ENCODE measurements at regions not wholly inside any gene's neighbourhood (a gene's known extent, or its start where the extent isn't known, plus 50 kb on each side); places are given as distances from the start of the nearest gene placed in this dataset.

DNA sequence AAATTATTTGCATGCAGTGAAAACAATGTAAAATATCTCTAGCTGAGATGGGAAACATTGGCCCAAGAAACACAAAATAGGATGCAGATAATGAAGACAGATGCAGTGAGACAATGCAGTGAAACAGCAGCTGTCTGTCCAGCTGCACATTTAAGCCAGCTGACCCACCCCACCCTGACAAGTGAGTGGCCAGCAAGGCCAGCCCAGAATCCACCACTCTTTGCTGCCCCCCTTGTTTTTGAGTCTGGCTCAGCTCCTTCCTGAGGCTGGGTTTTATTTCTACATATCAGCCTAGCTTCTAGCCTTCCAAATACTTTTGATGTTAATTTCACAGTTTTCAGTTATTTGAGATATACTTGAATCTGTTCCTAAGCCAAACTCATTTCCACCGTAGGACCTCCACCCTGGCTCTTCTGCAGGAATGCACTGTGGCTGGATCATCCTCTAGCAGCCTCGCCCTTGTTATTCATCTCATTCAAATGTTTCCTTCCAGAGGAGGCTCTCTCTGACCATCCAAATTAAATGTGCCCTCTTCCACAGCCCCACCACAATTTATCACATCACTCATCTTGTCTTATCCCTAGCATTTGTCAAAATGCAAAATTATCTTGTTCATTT lies 154.1 kb upstream of the POU2AF2 start:
- no peak for DNase-seq (ENCODE audit: low read depth)
- TF ChIP-seq, protein P1, sequence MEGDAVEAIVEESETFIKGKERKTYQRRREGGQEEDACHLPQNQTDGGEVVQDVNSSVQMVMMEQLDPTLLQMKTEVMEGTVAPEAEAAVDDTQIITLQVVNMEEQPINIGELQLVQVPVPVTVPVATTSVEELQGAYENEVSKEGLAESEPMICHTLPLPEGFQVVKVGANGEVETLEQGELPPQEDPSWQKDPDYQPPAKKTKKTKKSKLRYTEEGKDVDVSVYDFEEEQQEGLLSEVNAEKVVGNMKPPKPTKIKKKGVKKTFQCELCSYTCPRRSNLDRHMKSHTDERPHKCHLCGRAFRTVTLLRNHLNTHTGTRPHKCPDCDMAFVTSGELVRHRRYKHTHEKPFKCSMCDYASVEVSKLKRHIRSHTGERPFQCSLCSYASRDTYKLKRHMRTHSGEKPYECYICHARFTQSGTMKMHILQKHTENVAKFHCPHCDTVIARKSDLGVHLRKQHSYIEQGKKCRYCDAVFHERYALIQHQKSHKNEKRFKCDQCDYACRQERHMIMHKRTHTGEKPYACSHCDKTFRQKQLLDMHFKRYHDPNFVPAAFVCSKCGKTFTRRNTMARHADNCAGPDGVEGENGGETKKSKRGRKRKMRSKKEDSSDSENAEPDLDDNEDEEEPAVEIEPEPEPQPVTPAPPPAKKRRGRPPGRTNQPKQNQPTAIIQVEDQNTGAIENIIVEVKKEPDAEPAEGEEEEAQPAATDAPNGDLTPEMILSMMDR (IDR thresholded peaks at IDR 0.05; ENCODE audit: low read depth, low read length, missing control alignments), result no peak
- in situ Hi-C loops (cut with HindIII; ENCODE audit: low sequenced_read_pairs), result no loop called here
- H3K4me3 ChIP-seq (ENCODE audit: low read depth, low read length), result no peak overlapping the region

DNA sequence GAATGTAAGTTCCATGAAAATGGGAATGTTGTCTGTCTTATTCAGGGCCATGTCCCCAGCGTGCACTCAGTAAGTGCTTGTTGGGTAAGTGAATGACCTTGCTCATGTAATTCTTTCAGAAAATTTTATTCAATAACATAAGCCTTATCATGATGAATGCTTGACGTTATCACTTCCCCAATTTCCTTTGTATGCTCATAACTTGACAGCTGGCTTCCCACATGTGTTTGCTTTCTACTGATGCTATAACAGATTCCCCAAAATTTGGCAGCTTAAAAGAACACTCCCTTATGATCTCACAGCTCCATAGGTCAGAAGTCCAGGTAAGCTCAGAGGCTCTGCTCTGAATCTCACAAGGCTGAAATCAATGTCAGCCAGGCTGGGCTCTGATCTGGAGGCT lies 155.8 kb upstream of the POU2AF2 start:
- DNase-seq (ENCODE audit: low read depth), result no peak
- TF ChIP-seq, protein P1 (IDR thresholded peaks at IDR 0.05; ENCODE audit: low read depth, low read length, missing control alignments), result no peak
- no peak overlapping the region for H3K4me3 ChIP-seq (ENCODE audit: low read depth, low read length)
- in situ Hi-C loops (cut with HindIII; ENCODE audit: low sequenced_read_pairs), result no loop called here

DNA sequence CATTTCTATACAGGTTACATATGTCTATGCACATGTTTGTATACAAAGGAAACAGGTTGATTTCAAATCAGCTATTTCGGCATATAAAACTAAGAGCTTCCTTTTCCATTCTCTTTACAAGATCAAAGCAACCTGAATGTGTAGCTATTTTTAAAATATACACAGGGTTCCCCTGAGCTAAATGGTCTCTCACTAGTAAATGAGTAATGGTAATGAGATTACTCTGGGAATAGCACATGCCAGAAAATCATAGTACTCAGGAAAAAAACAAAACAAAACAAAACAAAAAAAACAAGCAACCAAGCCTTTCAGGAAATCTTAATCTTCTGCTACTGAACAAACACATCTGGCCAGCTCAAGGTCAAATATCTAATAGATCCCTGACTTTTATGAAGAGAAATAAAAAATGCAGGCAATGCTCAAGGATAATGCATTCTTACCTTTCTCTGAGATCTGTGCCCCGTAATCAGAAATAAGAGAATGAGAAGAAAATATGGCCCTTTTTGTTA lies 156.6 kb upstream of the POU2AF2 start:
- H3K4me3 ChIP-seq (ENCODE audit: low read depth, low read length), result no peak overlapping the region
- in situ Hi-C loops (cut with HindIII; ENCODE audit: low sequenced_read_pairs), result no loop called here
- DNase-seq (ENCODE audit: low read depth), result no peak
- TF ChIP-seq, protein P1 (IDR thresholded peaks at IDR 0.05; ENCODE audit: low read depth, low read length, missing control alignments), result no peak

DNA sequence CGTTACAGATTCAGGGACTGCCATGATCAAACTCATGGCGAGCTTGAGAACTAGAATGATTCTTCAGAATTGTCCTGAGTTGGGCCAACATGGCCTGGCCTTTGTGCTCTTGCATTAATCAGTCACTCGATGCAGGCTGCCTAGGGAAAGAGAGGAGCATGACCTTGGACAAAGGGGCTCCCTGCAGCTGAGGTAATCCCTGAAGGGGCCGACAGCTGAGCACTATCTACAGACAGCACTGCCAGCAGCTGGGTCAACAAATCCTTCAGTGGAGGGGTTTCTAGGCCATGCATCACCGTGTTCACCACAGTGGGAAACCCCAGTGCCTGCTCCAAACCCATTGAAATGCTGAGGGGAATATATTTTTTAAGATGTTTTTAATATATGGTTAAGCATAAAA lies 159.5 kb upstream of the POU2AF2 start:
- in situ Hi-C loops (cut with HindIII; ENCODE audit: low sequenced_read_pairs), result no loop called here
- no peak for DNase-seq (ENCODE audit: low read depth)
- no peak overlapping the region for H3K4me3 ChIP-seq (ENCODE audit: low read depth, low read length)
- TF ChIP-seq, protein P1 (IDR thresholded peaks at IDR 0.05; ENCODE audit: low read depth, low read length, missing control alignments), result no peak

DNA sequence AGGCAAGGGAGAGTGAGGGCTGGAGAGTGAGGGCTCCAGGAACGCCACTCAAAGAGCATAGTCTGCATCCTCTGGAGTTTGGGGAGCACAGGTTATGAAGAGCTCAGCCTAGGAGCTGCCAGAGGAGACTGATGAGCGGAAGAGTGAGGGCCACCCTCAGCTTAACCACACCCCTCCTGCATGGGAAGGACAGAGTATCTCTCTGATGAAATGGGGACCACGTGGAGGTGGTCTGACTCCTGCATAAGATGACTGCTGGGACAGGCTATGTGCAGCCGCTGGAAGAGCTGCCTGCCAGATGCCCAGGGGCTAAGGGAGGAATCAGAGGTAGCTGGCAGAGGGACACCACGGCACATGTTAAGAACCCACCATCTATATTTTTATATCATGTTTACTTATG lies 162.9 kb upstream of the POU2AF2 start:
- DNase-seq (ENCODE audit: low read depth), result no peak
- TF ChIP-seq, protein P1 (IDR thresholded peaks at IDR 0.05; ENCODE audit: low read depth, low read length, missing control alignments), result no peak
- H3K4me3 ChIP-seq (ENCODE audit: low read depth, low read length), result no peak overlapping the region
- in situ Hi-C loops (cut with HindIII; ENCODE audit: low sequenced_read_pairs), result no loop called here

DNA sequence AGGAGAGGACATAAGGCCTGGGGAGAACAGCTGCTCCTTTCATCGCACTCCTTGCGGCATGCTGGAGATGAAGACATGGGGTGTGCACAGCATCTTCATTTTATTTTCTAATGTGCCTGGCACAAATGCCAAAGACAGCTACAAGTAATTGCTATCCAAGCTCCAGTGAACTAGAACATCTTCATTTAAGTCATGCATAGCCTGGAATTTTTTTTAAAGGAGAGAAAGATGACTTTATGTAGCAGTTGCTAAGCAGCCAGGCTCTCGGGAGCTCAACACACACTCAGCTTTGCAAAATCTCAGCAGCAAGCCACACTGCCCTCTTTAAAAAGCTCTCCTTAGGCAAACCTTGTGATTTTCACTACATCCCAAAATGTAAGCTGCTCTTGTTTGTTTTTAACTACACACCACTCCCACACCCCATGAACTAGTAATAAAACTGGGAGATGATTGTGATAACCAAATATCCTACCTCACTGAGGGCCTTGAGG lies 164.5 kb upstream of the POU2AF2 start:
- H3K4me3 ChIP-seq (ENCODE audit: low read depth, low read length), result no peak overlapping the region
- TF ChIP-seq, protein P1 (IDR thresholded peaks at IDR 0.05; ENCODE audit: low read depth, low read length, missing control alignments), result no peak

More for the DNA sequence above, 164.5 kb upstream of the POU2AF2 start:
- no peak for DNase-seq (ENCODE audit: low read depth)
- in situ Hi-C loops (cut with HindIII; ENCODE audit: low sequenced_read_pairs), result no loop called here
